Activated CD4-positive, CD25-positive, alpha-beta regulatory T cell treated with anti-CD3 and anti-CD28 coated beads, Interleukin-2, amount 50 U/mL, for 72 hours (primary cell): ENCODE measurements at regions not wholly inside any gene's neighbourhood (a gene's known extent, or its start where the extent isn't known, plus 50 kb on each side); places are given as distances from the start of the nearest gene placed in this dataset.
"Not testable (repeated sequence)": the region's sequence is repeated elsewhere in the genome, so short reads cannot be mapped to it uniquely, and the experiment has no call there.

ENCODE experiments used
- DNase-seq: peaks from one replicate; pipeline ENCODE4 v3.0.0; 2021

GRCh38 chr15:91415258-91415657 is 315.2 kb downstream of the SV2B start:
- not testable (repeated sequence) for DNase-seq

DNA sequence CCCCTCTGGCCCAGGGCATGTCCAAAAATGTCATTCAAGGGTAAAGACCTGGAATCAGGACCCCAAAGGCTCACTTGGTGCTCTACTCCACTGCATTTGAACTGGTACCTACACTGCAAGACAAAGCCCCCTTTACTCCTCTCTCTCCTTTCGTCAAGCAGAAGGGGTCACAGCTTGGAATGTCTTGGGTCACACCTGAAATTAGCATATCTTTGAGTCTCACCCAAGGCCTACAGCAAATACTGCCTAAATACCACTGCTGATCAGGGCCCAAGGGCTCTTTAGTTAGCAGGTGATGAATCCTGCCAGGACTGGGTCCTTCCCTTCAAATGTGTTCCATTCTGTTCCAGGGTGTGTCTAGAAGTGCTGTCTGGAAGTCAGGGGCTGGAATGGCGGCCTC is 320.6 kb downstream of the SV2B start:
- no peak for DNase-seq

DNA sequence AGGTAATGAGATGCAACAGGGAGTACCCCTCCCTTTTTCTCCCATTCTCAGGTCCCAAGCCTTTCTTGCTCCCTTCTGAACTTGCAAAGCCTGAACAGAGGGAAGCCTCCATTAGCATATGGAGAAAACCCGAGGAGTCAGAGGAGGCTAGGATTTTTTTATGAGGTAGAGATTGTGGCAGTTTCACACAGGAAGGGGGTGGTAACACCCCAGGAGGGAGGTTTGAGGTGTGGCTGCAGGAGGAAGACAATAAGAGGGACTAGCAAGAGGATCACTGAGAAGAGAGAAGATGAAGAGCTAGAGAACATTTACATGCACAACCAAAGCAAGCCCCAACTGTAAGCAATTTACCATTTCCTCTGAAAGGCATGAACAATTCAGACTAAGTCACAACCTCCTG is 322.7 kb downstream of the SV2B start:
- no peak for DNase-seq

- no peak for DNase-seq
These were observed 323.9 kb downstream of the SV2B start for GRCh38 chr15:91424001-91424400.

GRCh38 chr15:91426412-91426811 is 326.4 kb downstream of the SV2B start:
- no peak for DNase-seq

DNA sequence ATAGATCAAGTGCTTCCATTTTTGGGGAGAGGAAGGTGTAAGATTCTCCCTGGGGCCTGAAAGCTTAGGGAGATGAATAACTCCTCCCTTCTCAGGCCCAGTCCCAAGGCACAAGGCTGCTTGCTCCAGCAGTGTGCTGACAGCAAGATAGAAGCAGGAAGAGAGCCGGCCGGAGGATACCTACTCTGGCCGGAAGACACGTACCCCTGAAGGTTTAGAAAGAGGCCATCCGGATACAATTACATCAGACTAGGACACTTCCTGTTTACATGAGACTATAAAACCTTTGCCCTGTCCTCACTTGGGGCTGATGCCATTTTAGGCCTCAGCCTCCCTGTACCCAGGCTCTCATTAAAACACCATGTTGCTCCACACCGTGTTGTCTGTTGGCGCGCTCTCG is 329.9 kb downstream of the SV2B start:
- DNase-seq = no peak

DNA sequence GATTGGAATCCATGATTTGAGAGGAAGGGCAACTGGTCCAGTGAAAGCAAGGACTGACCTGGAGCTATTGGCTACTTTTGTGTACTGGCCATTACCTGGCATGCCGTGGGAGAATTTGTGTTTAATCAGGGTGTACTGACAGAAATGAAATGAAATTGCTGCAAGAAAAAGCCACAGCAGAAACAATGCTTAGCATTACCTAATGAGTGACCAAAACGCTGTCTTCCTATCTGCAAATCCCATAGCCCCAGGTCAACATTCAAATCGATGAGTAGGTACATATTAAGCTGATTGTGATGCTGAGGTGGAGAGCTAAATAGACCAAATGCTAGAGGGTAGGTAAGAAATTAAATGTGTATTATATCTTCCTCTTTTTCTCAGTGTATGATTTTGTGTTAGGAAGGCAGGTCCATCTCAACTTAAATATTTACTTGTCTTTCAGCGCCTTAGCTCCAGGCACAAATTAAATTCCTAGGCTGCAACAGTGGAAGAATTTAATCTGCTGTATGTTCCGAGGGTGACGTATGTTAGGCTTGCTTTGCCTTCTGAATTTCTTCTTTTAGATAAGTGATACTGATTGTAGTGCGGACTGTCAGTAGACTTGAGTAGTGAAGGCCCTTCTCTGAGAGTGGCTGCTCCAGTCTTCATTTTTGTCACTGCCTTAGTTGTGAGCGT is 331.1 kb downstream of the SV2B start:
- no peak for DNase-seq

- no peak for DNase-seq
These were observed 335.1 kb downstream of the SV2B start for GRCh38 chr15:91435113-91435512.

DNA sequence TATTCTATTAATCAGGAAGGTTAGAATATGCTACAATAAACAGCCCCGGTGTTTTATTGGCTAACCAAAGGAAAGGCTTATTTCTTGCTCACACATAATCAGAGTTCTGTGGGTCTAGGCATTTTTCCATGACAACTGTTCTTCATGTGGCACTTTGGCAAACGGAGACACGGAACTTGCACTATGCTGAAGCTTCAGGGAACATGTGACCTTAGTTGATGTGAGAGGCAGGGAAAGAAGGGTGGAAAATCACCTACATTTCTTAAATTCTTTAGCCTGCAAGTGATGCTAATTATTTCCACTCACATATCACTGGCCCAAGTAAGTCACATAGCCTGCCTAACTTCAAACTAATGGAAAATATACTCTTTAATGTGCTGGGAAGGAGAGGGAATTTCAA is 344.6 kb downstream of the SV2B start:
- no peak for DNase-seq

DNA sequence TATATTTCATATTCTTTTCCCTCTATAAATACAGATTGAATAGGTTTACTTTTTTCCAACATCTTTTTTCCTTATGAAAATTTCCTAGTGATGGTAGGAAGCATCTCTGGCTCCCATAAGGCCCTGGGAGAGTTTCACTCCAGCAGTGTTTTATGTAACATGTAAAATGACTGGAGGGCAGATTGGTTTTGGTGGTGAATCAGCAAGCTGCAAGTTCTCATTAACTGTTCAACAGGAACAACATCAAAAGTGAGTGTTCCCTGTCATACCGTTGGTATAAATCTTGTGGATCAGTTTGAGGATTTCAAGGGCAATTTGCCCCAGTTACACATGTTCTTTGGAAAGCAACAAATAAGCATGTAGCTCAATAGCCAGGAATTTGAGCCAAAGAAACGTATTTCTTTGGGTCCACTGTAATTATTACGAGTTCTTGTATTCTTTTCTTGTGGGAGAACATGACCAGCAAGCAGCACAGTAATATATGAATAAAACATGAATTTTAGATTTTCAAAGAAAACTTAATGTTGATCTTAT is 345.7 kb downstream of the SV2B start:
- DNase-seq = no peak

DNA sequence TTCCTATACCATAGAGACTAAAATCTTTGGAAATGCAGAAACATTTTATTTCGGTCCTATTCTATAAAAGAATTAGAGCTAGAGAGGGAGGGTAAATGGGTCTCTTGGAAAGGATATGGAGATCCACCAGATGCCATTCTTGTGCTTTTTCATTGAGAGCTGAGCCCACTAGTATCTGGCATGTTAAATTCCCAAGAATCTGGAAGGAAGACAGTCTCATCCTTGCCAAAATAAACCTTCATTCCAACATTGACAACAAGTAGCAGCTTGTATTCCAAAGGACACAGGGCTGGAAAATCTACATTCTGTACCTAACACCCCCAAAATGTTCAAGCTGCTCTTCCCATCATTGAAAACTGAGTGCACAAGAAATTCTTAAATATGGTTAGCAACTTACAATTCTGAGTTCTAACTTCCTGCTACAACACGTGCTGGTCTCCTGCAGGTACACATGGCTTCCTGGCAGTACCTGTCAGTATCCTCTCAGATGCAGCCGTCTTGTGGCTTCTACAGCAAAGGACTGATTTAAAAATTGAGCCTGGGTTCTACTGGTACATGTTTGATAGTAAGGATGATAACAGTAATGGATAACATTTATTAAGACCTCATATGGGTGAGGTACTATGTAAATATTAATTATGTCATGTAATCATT is 348.1 kb downstream of the SV2B start:
- DNase-seq = no peak

DNA sequence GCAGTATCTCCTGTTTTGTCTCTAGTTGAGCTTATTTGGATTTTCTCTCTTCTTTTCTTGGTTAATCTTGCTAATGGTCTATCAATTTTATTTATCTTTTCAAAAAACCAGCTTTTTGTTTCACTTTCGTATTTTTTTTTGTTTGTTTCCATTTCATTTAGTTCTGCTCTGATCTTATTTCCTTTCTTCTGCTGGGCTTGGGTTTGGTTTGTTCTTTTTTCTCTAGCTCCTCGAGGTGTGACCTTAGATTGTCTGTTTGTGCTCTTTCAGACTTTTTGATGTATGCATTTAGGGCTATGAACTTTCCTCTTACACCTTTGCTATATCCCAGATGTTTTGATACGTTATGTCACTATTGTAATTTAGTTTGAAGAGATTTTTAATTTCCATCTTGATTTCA is 353.3 kb downstream of the SV2B start:
- DNase-seq = not testable (repeated sequence)

DNA sequence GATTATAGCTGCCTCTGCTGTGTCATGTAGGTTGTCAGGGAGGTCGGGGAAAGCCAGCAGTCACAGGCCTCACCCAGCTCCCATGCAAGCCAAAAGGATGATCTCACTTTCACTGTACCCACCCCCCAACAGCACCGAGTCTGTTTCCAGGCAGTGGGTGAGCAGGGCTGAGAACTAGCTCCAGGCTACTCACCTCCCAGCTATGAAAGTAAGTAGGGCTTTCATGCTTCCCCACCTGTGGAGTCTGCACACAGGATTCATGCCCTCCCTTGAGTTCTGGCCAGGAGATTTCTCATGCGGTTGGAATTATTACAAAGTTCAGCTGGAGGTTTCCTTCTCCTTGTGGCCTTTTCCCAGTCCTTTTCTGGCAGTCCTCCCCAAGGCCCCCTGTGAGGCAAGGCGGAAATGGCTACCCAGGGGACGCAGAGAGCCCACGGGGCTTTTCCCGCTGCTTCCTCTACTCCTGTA is 356.2 kb downstream of the SV2B start:
- no peak for DNase-seq

GRCh38 chr15:91456921-91457320 is 356.9 kb downstream of the SV2B start:
- no peak for DNase-seq

GRCh38 chr15:91461377-91461776 is 361.3 kb downstream of the SV2B start:
- DNase-seq = no peak

DNA sequence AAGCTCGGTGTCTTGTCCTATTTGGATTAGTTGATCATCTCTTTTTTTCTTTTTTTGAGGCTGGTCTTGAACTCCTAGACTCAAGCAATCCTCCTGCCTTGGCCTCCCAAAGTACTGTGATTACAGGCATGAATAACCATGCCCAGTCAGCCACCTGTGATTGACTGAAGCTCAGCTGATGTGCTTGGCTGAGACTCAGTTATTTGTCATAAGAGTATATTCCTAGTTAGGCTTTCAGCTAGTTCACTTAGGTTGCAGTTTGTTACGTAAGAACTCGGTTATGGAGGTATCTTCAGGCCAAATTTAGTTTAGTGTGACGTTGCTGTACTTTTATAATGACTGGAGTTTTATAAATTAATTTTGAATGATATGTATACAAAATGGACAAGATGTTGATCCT is 365.0 kb downstream of the SV2B start:
- DNase-seq = no peak

DNA sequence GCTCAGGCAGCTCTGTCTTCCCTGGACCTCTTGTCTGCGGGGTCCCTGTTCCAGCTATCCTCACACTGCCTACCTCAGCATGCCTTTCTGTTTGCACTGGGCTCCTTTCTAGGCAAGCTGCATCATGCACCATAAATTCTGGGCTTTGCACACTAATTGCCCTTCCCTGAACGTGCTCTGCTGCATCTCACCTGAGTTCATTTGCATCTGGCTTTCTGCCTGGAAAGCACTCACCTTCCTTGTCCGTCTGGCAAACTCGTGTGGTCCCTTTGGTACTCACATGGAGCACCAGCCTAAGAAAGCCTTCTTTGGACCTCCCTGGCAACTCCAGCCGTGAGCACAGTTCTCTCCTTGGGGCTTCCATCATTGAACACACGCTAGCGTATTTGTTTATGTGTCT is 365.6 kb downstream of the SV2B start:
- DNase-seq = no peak

DNA sequence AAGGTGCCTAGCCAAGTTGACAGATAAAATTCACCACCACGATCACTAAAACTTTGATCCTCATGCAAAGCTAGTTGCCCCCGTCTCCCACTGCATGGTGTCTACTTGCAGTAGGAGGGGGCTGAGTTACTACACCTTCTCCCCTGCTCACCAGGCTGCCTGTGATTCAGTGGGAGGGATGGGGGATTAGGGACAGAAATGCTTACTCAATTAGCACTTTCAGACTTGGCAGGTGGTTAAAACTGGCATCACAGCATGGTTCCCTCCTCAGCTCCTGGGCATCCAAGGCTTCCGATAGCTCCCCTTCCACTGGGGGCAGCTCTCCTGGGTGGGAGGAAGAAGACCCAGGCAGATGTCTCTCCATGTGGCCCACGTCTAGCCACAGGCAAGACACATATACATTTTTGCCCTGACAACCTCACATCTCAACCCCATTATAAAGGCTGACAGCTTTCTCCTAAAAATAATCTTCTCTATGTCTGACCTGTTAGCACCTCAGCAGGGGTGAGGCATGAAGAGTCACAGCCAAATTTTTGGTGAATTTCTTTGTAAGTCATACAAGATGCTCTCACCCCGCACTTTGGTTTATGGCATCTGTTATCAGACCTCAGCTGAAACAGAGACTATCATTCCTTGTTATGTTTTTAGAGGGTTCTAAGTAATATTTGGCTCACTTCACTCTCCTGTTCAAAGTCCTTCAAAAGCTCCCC is 369.0 kb downstream of the SV2B start:
- no peak for DNase-seq

DNA sequence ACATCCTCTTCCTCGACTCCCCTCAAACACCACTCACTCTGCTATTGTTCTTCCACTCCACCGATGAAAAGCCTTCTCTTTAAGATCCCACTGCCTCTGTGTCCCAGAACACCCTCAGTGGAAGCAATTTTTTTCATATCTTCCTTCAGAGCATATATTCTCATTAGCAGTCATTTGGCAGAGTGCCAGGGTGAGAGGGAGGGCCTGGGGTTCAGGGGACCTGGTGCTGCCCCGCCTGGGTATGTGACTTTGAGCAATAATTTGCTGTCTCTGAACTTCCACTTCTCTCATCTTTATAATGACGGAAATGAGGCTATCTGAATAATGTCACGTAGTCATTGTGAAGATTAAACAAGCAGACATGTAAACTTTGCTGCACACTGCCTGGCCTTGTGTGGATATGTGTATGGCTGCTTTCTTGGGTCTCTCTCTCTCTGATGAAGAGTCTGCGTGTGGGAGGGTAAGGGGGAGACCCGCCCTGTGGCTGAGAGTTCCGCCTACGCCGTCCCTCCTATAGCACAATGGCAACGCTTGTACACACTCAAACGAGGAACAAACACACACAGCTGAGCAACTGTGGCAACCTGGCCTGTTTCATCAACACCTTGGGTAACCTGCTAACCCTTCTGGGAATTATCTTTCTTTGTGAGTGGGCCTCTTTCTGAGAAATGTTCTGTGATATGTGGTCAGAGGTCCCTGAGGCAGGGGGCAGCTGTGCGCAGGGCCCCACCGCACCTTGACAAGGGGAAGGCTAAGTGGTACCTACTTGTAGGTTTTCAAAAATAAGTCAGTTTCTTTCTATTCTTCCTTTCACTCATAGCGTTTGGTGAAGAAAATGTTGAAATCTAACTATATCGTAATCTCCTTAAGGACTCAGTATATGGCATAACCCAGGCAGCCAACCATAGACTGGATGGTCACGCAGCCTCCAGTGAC is 369.8 kb downstream of the SV2B start:
- DNase-seq = peak; percentile 44

DNA sequence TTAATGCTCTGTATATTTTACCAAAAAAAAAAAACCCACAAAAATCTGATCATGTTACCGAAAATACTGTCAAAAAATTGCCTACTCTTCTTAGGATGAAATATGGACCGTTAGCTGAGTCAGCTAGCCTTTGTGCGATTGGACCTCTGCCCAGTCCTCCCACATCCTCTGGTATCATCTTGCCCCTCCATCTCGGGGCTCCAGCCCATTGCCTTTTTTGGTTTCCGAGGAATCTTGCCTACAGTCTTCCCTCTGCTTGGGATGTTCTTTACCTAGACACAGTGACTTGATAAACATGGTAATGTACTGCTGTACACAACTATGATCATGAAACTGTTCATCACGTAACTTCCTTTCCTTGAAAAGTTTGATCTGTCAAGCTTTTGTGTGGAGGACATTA is 371.4 kb downstream of the SV2B start:
- DNase-seq = no peak

DNA sequence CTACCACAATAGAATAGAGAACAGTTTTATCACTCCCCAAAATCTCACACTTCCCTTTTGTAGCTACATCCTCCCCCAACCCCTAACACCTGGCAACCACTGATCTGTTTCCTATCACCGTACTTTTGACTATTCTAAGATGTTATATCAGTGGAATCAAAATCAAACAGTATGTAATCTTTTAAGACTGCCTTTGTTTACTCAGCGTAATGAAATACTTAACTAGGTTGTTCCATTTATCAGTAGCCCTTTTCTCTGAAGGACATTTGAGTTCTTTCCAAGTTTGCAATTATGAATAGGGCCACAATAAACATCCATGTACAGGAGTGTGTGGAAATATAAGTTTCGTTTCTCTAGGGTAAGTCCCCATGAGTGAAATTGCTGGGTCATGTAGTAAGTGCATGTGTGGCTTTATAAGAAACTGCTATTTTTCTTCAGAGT is 372.3 kb downstream of the SV2B start:
- DNase-seq = no peak

DNA sequence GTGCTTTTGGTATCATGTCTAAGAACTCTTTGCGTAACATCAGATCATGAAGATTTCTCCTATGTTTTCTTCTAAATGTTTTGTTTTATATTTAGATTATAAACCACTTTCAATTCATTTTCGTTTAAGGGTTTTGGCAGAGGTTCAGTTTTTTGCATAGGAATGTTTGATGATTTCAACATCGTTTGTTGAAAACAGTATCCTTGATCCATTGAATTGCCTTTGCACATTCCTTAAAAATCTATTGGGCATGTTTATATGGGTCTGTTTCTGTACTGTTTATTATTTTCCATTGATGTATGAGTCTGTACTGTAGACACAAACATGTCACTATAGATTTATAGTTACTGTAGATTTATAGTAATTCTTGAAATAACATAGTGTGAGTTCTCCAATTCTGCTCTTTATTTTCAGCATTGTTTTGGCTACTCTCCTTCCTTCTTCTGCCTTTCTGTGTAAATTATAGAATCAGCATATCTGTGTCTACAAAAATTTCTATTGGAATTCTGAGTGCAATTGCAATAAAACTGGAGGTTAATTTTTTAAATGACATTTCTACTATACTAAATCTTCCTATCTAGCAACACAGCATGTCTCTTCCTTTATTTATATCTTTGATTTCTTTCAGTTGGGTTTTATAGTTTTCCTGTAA is 374.0 kb downstream of the SV2B start:
- DNase-seq = no peak
